ENCODE measurements at regions not wholly inside any gene's neighbourhood (a gene's known extent, or its start where the extent isn't known, plus 50 kb on each side); places are given as distances from the start of the nearest gene placed in this dataset.
A peak's percentile ranks its signal among the peaks of the same experiment; 100 is the strongest.

DNA sequence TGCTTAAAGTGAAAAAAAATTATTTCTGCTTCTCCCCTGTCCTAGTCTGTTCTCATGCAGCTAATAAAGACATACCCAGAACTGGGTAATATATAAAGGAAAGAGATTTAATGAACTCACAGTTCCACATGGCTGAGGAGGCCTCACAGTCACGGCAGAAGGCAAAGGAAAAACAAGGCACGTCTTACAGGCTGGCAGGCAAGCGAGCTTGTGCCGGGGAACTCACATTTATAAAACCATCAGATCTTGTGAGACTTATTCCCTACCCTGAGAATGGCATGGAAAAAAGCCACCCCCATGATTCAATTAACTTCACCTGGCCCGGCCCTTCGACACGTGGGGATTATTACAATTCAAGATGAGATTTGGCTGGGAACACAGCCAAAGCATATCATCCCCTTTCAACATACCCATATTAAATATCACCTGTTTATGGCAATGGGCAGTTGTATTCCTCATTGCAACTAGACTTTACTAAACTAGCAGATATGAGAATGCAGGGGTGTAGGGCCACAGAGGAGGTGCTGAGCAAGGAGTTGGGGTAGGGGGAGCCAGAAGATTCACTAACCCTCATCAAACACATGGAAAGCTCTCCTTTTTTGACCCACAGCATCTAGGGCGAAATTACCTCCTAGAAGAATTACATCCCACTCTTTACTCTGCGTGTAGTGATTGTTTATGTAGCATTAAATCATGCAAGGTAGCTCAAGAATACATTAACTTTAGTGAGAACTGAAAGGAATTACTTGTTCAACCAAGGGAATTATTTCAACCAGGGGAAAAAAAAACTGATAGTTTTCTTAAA lies 183.3 kb upstream of the DOK6 start:
- DNase-seq = peak; percentile 53

- no peak for DNase-seq
Observed at GRCh38 chr18:69220529-69220928, 180.2 kb upstream of the DOK6 start.

- no peak for DNase-seq
Observed at GRCh38 chr18:69222089-69222488, 178.6 kb upstream of the DOK6 start.

GRCh38 chr18:69226971-69227370 lies 173.7 kb upstream of the DOK6 start:
- DNase-seq = no peak

DNA sequence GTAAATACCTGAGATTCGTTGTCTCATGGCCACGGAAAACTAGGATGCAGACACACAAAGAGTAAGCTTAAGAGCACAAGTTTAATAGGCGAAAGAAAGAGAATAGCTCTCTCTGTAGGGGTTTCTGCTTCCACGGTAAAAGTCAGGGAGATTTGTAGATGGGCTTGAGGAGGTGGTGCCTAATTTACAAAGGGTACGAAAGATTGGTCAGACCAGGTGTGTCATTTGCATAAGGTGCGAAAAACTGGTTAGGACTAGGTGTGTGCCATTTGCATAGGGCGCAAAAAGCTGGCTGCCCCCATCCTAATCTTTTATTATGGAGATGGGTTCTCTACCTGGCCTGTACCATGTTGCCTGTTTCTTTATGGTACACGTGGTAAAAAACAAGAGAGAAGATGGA lies 170.5 kb upstream of the DOK6 start:
- no peak for DNase-seq

- no peak for DNase-seq
Observed at GRCh38 chr18:69233465-69234054, 167.1 kb upstream of the DOK6 start.

DNA sequence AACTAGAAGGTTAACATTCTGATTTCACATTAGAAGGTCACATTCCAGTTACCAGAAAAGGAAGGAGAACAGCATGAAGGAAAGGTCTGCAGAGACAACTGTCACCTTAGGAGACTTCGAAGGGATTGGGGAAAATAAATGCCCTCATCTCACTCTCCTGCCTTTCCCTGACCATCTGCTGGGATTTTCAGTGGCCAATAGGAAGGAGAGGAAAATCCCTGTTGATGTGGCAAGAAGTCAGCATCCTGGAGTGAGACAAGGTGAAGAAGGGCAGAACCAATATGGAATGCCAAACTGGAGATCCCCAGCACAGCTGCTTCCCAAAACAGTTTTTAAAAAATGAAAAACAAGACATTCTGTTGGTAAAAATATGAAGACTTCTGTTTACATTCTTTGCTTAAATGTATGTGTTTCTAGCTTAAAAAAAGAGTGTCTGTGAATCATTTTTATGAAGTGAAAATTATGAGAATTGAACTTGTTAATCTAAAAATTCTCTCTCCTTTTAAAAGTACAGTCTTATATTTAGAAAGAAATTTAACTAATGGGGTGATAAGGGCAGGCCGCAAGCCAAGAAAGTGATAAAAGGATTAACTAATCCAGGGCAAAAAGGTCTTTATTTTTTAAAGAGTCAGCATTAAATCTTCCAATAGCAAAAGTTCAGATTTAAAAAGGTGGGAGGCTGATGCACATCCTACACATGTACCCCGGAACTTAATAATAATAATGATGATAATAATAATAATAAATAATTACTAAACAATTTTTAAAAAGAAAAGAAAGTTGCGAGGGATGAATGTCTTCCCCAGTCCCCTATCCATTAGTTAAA lies 160.6 kb upstream of the DOK6 start:
- no peak for DNase-seq

DNA sequence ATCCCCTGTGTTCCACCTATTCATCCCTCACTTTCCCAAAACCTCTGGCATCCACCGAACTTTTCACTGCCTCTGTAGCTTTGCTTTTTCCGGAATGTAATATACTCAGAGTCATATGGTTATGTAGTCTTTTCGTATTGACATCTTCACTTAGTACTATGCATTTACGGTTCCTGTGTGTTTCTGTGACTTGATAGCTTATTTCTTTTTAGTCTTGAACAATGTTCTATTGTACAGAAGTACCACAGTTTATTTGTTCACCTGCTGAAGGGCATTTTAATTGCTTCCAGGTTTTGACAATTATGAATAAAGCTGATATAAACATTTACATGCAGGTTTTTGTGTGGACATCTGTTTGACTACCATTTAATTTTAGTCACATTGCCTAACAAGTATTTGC lies 154.7 kb upstream of the DOK6 start:
- DNase-seq = no peak

- no peak for DNase-seq
Observed at GRCh38 chr18:69250305-69251151, 150.2 kb upstream of the DOK6 start.

GRCh38 chr18:69257861-69258458 lies 142.7 kb upstream of the DOK6 start:
- no peak for DNase-seq

- no peak for DNase-seq
Observed at GRCh38 chr18:69259282-69259681, 141.4 kb upstream of the DOK6 start.

DNA sequence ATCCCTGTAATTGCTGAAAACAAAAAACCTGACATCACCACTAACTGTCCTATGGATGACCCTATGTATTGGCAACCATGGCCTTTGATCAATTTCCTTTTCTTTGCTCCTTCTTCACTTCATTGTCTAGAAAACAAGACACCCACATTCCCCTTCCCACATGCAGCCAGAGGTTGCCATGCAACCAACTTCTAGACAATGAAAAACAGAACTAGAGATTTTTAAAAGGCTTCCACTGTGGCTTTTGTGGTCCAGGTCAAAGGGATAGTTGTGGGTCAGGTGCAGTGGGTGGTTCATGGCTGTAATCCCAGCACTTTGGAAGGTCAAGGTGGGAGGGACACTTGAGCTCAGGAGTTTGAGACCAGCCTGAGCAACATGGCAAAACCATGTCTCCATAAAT lies 139.3 kb upstream of the DOK6 start:
- no peak for DNase-seq

DNA sequence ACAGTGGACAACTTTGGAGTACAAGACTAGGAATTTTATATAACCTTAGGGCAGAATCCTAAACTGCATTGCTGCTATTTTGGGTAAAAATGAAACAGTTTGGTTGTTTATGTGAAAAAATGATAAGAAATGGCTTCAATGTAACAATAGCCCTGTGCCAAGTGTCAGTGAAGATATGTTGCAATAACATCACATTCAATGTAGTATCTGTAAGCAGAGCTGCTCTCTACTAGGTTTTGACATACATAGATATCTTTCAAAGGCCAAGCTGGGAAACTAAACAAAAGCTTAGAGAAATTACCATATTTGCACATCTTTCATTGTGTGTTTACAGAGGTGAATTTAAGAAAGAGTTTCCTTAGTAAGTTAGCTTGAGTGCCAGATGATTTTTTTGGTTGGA lies 135.0 kb upstream of the DOK6 start:
- no peak for DNase-seq

GRCh38 chr18:69267895-69268294 lies 132.8 kb upstream of the DOK6 start:
- DNase-seq = no peak

DNA sequence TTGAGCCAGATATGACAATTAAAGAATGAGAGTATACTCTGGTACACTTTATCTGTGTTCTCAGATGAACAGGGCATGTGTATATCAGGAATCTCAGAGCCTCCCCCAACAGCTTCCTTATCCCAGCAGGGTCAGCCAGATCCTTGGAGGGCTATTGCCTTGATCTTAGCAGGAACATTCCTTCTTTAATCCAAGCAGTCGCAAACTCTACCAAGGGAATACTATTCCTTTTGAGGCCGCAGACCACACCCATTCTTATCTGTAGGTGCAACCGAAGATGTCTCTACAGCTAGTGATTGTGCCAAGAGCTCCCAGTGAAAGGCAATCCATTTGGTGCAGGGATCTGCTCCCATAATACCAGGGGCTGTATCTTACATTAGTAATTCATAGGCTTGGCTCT lies 118.3 kb upstream of the DOK6 start:
- DNase-seq = no peak

DNA sequence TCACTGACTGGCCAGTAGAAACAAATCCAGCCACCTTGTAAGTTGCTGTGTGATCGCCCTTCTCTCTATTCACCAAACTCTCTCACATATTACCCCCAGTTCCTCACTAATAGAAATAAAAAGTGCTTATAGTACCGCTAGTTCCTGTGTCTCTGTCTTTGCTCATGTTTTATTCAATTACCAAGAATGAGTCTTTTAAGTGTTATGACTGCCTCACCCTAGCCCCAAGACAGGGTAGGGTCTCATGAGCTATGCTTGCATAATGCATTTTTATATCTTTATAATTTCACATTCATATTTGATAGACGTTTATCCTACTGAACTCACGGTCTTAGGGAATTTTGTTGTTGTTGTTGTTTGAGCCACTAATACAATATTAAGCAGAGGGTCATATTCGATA lies 109.6 kb upstream of the DOK6 start:
- no peak for DNase-seq

GRCh38 chr18:69291755-69292154 lies 108.9 kb upstream of the DOK6 start:
- no peak for DNase-seq

GRCh38 chr18:69300185-69300584 lies 100.5 kb upstream of the DOK6 start:
- no peak for DNase-seq

DNA sequence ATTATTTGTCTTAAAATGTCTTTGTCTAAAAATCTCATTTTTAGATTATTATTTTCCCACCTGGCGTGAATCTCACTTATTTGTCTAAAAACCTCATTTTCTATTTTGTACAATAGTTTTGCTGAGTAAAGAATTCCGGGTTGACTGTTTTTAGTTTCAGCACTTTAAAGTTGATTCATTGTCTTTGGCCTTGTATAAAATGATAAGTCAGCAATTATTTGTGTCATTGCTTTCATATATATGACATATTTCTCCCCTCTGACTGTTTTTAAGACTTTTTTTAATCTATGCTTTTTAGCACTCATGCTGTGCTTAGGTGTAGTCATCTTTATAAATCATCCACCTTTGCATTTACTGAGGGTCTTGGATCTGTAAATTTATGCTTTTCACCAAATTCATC lies 92.1 kb upstream of the DOK6 start:
- no peak for DNase-seq

- DNase-seq = no peak
Observed at GRCh38 chr18:69326094-69326493, 74.6 kb upstream of the DOK6 start.

- no peak for DNase-seq
Observed at GRCh38 chr18:69328086-69328485, 72.6 kb upstream of the DOK6 start.

- DNase-seq = no peak
Observed at GRCh38 chr18:69330385-69331005, 70.2 kb upstream of the DOK6 start.

All from NCI-H510A (cell line).